ENCODE measurements at regions not wholly inside any gene's neighbourhood (a gene's known extent, or its start where the extent isn't known, plus 50 kb on each side); places are given as distances from the start of the nearest gene placed in this dataset.
A peak's percentile ranks its signal among the peaks of the same experiment; 100 is the strongest.

GRCh38 chr12:124453419-124454351 is 113.7 kb downstream of the NCOR2 start:
- H3K27ac ChIP-seq (ENCODE audit: low read depth, low read length, poor library complexity, severe bottlenecking): peak overlapping the region; percentile 59
- peak overlapping the region; percentile 29; the same call in 1 of the 2 replicates for H3K9ac ChIP-seq (ENCODE audit: low read length)
- no peaks in the 10 kb centered on the region for H3F3A ChIP-seq (ENCODE audit: insufficient read depth, low read length)
- H3K27me3 ChIP-seq (ENCODE audit: insufficient read depth, low read length): no peaks in the 10 kb centered on the region
- H3K4me2 ChIP-seq (ENCODE audit: low read length): peak overlapping the region; percentile 45; the same call in 1 of the 2 replicates
- TF ChIP-seq CTCF (IDR thresholded peaks at IDR 0.05; ENCODE audit: low read length) (no peak), EZH2 (IDR thresholded peaks at IDR 0.05; ENCODE audit: borderline replicate concordance, low read length) (no peak)
- H3K36me3 ChIP-seq (ENCODE audit: insufficient read depth, low read length): 0 out of 2 replicates have a peak, but pooled peaks cover 12% of the 10 kb centered on the region
- no peaks in the 10 kb centered on the region for H3K79me2 ChIP-seq (ENCODE audit: insufficient read depth, low read length)
- no peaks in the 10 kb centered on the region for H3K9me2 ChIP-seq (ENCODE audit: low read depth, low read length)
- H4K20me1 ChIP-seq (ENCODE audit: insufficient read depth, low read length): no peaks in the 10 kb centered on the region
- peak overlapping the region; percentile 18 for H3K4me3 ChIP-seq (ENCODE audit: low read depth, low read length, poor library complexity, severe bottlenecking)
- H3K9me3 ChIP-seq (ENCODE audit: low read length): no peaks in the 10 kb centered on the region
- H3K4me1 ChIP-seq (ENCODE audit: insufficient read depth, low read length, severe bottlenecking): peaks cover 51% of the 10 kb centered on the region
- no peak overlapping the region for H2AFZ ChIP-seq (ENCODE audit: low read length)

- H3K4me1 ChIP-seq (ENCODE audit: insufficient read depth, low read length, severe bottlenecking): peaks cover 50% of the 10 kb centered on the region
- H3F3A ChIP-seq (ENCODE audit: insufficient read depth, low read length): no peaks in the 10 kb centered on the region
- H2AFZ ChIP-seq (ENCODE audit: low read length): no peak overlapping the region
- H3K79me2 ChIP-seq (ENCODE audit: insufficient read depth, low read length): no peaks in the 10 kb centered on the region
- H3K4me3 ChIP-seq (ENCODE audit: low read depth, low read length, poor library complexity, severe bottlenecking): peak overlapping the region; percentile 18
- H3K4me2 ChIP-seq (ENCODE audit: low read length): peak overlapping the region; percentile 41; the same call in 1 of the 2 replicates
- H3K9me3 ChIP-seq (ENCODE audit: low read length): no peaks in the 10 kb centered on the region
- H3K9me2 ChIP-seq (ENCODE audit: low read depth, low read length): no peaks in the 10 kb centered on the region
- peak overlapping the region; percentile 29; the same call in 1 of the 2 replicates for H3K9ac ChIP-seq (ENCODE audit: low read length)
- peak overlapping the region; percentile 59 for H3K27ac ChIP-seq (ENCODE audit: low read depth, low read length, poor library complexity, severe bottlenecking)
- H3K27me3 ChIP-seq (ENCODE audit: insufficient read depth, low read length): no peaks in the 10 kb centered on the region
- TF ChIP-seq EZH2 (IDR thresholded peaks at IDR 0.05; ENCODE audit: borderline replicate concordance, low read length): no peak
- TF ChIP-seq CTCF (IDR thresholded peaks at IDR 0.05; ENCODE audit: low read length): no peak
- H3K36me3 ChIP-seq (ENCODE audit: insufficient read depth, low read length): 0 out of 2 replicates have a peak, but pooled peaks cover 12% of the 10 kb centered on the region
- no peaks in the 10 kb centered on the region for H4K20me1 ChIP-seq (ENCODE audit: insufficient read depth, low read length)
Measured at GRCh38 chr12:124452576-124453331, 114.7 kb downstream of the NCOR2 start.

- Histone ChIP-seq H3K36me3 (ENCODE audit: insufficient read depth, low read length) (0 out of 2 replicates have a peak, but pooled peaks cover 12% of the 10 kb centered on the region), H3K27me3 (ENCODE audit: insufficient read depth, low read length) (no peaks in the 10 kb centered on the region), H3K9me3 (ENCODE audit: low read length) (no peaks in the 10 kb centered on the region), H3K9me2 (ENCODE audit: low read depth, low read length) (no peaks in the 10 kb centered on the region), H3K79me2 (ENCODE audit: insufficient read depth, low read length) (no peaks in the 10 kb centered on the region), H2AFZ (ENCODE audit: low read length) (no peak overlapping the region), H4K20me1 (ENCODE audit: insufficient read depth, low read length) (no peaks in the 10 kb centered on the region), H3K4me1 (ENCODE audit: insufficient read depth, low read length, severe bottlenecking) (peaks cover 41% of the 10 kb centered on the region), H3K4me2 (ENCODE audit: low read length) (no peak overlapping the region), H3F3A (ENCODE audit: insufficient read depth, low read length) (no peaks in the 10 kb centered on the region), H3K27ac (ENCODE audit: low read depth, low read length, poor library complexity, severe bottlenecking) (no peak overlapping the region), H3K4me3 (ENCODE audit: low read depth, low read length, poor library complexity, severe bottlenecking) (no peak overlapping the region), H3K9ac (ENCODE audit: low read length) (no peak overlapping the region)
- no peak for TF ChIP-seq EZH2 (IDR thresholded peaks at IDR 0.05; ENCODE audit: borderline replicate concordance, low read length)
- TF ChIP-seq CTCF (IDR thresholded peaks at IDR 0.05; ENCODE audit: low read length): no peak
Measured at GRCh38 chr12:124451637-124452243, 115.7 kb downstream of the NCOR2 start.
